GM18868 (cell line): ENCODE measurements at regions not wholly inside any gene's neighbourhood (a gene's known extent, or its start where the extent isn't known, plus 50 kb on each side); places are given as distances from the start of the nearest gene placed in this dataset.

ENCODE experiments used
- ATAC-seq: cut with Tn5 transposase; IDR thresholded peaks from one replicate; pipeline ENCODE4 v1.9.1; 2021; ENCODE audit warnings: mild to moderate bottlenecking, moderate library complexity; ENCODE audit not compliant: unreplicated experiment

DNA sequence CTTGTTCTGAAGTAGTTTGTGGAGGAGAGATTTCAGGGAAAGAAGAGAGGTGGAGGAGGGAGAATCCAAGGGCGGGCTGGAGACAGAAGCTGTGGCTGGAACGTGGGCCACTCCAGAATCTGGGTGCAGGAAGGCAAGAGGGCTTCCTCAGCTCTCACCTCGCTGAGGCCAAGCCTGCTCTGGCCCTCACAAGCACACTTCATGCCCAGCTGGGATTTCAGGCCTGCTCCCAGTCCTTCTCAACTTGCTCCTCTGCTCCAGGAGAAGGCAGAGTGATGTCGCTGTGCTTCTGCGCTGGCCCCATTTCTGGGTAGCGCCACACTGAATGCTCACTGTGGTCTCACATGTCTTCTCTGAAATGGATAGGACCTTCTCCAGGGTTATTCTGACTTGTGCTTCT lies 328.8 kb downstream of the FGF9 start:
- ATAC-seq, result no peak

DNA sequence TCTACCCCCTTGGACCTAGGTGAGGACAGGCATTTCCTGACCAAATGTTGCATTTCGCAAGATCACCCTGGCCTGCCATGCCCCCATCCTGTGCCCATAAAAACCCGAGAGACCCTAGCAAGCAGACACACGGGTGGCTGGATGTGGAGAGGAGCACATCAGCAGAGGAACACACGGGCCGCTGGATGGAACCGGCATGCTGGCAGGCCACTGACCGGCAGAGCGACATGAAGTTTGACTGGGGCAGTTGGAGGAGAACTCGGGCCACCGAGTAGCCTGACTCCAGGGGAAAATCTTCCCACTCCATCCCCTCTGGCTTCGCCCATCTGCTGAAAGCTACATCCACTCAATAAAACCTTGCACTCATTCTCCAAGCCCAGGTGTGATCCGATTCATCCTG lies 329.3 kb downstream of the FGF9 start:
- ATAC-seq, result no peak

DNA sequence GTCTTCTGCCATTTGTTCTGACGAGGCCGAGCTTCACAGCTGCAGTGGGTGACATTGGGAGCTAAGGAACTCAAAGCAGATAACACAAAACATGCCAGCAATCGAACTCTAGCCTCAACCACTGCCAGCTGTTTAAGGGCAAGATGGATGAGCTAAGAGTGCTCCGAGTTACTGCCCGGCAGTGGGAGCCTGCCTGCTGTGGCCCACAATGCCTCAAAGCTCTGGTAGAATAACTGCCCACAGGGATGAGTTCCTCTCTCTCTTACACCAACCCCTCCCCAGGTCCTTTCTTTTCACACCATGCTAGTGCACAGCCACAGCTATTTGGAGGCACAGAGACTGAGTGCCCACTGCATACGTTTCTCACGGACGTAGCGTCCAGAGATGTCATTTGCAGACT lies 330.5 kb downstream of the FGF9 start:
- ATAC-seq, result no peak

GRCh38 chr13:22002893-22003292 lies 332.0 kb downstream of the FGF9 start:
- no peak for ATAC-seq

DNA sequence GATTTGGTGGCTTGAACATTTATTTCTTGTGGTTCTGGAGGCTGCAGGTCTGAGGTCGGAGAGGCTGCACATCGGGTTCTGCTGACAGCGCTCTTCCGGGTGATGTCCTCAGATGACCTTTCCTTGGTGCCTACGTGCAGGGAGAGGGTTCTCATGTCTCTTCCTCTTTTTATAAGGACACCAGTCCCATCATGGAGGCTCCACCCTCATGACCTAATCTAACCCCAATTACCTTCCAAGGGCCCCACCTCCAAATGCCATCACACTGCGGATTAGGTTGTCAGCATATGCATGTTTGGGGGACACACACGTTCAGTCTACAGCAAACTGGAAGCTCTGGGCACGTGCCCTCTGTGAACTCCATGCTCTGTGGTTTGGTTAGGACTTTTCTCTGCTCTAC lies 338.6 kb downstream of the FGF9 start:
- ATAC-seq, result no peak

GRCh38 chr13:22009937-22010336 lies 339.1 kb downstream of the FGF9 start:
- ATAC-seq, result no peak

DNA sequence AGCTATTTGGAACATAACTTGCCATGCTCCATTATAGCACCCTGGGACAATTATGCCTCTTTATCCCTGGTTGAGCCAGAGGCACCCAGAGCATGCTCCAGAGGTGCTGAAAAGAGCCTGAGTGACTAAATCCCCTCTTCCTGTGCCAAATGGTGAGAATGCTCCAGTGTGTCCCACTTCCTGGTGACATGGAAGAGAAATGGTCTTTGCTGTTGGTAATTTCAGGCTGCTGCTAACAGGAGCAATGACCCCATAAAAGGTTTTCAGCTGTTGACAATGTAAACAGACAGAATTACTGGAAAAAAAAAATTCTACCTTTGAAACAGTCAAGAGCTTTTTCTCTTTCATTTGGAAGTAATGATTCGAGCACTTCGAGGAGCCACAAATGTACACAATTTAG lies 341.8 kb downstream of the FGF9 start:
- ATAC-seq, result no peak

GRCh38 chr13:22014469-22014868 lies 343.6 kb downstream of the FGF9 start:
- ATAC-seq, result no peak

GRCh38 chr13:22017226-22017625 lies 346.4 kb downstream of the FGF9 start:
- peak; percentile 91 for ATAC-seq

DNA sequence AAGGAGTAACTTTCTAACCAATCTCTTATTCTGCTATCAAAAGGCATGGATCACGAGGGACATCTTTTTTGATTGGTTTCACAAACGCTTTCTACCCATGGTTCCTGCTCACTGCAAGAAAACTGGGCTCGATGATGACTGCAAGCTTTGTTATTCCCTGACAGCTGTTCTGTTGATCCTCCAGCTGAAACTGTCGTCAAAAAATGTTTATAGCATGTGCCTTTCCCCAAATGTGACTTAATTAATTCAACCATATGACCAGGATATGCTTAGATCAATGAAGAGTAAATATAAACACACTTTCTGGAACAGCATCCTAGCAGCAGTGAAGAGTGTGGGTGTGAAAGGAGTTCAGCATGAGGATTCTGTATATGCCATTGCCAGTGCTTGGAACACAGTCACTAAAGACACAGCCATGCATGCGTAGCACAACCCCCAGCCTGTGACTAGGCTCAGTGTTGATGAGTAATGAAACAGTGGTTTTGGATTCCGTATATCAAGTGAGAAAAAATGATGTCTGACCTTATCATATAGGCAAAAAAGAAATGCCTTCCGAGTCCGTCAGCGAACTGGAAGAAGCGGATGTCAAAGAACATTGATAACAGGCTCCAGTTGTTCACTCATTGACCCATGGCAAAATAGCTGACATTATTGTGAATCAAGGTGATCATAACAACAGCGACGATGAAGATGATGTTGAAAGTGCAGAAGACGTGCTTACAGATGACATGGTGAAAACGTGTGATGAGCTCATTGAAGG lies 347.4 kb downstream of the FGF9 start:
- ATAC-seq, result no peak

DNA sequence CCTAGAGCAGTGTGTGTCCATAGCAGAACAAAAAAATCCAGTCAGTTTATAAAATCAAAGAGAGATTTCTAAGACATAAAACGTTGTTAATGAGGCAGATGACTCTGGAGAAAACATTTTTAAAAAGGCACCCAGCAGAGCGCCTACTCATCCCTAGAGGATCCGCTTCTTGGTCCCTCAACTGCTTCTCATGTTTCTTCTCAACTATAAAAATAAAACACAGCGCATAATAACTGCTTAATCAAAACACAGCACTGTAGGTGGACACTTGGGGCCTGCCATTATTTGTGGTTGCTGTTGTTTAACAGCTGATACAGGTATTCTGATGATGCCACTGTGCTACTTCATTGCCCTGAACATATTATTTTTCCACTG lies 347.9 kb downstream of the FGF9 start:
- ATAC-seq, result no peak

DNA sequence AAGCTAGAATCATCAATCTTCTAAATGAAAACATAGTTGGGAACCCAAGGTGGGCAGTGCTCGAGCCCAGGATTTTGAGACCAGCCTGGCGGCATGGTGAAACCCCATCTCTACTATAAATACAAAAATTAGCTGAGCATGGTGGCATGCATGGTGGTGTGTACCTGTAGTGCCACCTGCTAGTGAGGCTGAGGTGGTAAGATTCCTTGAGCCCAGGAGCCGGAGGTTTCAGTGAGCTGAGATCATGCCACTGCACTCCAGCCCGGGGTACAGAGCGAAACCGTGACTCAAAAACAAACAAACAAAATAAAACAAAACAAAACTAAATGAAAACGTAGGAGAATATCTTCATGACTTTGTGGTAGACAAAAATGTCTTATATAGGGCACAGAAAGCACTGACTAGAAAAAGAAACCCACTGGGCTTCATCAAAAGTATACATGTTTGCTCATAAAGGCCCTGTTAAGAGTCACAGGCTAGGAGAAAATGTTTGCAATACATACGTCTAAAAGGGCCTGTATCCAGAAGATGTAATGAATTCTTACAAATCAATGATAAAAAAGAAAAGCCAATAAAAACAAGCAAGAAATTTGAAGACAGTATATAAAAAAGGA lies 353.6 kb downstream of the FGF9 start:
- ATAC-seq, result no peak

GRCh38 chr13:22027566-22027965 lies 356.7 kb downstream of the FGF9 start:
- no peak for ATAC-seq

DNA sequence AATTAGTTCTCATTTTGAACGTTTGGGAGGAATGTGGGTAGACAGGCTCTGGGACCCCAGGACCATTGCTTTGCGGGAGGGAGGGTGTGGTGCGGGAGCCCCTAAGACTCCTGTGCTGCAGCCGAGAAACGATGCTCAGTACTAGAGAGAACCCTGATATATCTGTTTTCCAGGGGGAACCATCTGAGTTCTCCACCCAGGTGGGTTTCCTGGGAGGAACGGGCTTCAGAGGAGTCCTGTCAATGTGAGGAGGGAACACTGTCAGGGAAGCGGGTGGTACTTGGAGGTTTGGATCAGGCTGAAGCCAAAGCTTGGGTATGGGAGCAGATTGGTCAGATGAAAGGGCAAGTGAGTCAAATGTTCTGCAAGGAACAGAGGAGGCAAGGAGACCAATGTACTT lies 358.0 kb downstream of the FGF9 start:
- ATAC-seq, result no peak

- no peak for ATAC-seq
Observed at GRCh38 chr13:22030321-22030720, 359.4 kb downstream of the FGF9 start.

- no peak for ATAC-seq
Observed at GRCh38 chr13:22031702-22032286, 360.9 kb downstream of the FGF9 start.

DNA sequence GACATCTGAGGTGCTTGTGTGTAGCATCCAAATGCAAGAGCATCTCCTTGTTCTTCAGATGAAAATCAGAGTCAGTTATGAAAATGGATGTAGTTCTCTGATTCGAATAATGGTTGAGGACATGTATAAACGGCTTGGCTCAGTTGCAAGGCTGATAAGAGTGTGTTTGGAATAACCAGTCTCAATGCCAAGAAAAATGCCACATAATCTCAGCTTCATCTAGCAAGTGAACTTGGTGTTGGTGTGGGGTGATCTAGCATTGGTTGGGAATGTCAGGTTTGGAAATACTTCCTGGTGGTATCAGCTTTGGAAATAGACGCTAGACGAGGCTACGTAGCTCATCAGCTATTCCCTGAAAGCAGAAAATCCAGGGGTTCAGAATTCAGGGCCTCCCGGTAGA lies 362.0 kb downstream of the FGF9 start:
- ATAC-seq, result no peak

- no peak for ATAC-seq
Observed at GRCh38 chr13:22039961-22040360, 369.1 kb downstream of the FGF9 start.

GRCh38 chr13:22040810-22041364 lies 370.0 kb downstream of the FGF9 start:
- peak; percentile 70 for ATAC-seq

GRCh38 chr13:22041741-22042140 lies 370.9 kb downstream of the FGF9 start:
- no peak for ATAC-seq

DNA sequence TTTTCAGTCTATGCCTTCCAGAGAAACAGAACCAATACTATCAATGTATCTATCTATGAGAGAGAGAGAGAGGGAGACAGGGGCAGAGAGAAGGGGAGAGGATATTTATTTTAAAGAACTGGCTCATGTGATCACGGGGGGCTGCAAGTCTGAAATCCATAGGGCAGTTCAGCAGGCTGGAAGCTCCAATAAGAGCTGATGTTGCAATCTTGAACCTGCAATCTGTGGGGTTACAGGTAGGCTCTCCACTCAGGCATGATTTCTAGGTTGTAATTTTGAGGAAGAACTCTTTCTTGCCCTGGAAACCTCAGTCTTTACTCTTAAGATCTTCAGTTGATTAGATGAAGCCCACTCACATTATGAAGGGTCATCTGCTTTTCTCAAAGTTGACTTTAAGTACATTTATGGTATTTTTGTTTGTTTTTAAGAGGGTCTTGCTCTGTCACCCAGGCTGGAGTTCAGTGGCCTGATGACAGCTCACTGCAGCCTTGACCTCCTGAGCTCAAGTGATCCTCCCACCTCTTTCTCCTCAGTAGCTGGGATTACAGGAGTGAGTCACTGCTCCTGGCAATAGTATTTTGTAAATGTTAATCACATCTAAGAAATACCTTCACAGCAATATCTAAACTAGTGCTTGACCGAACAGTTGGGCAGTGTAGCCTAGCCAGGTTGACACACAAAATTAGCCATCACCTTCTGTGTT lies 376.4 kb downstream of the FGF9 start:
- ATAC-seq, result no peak

DNA sequence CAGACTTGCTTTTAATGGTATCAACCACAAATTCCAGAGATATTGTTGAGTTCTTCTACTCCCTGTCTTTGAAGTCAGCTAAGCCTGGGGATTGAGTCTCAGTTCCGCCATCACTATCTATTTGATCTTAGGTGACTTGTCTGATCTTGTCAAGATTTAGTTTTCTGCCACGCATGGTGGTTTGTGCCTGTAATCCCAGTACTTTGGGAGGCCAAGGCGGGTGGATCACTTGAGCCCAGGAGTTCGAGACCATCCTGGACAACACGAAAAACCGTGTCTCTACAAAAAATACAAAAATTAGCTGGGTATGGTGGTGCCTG lies 376.9 kb downstream of the FGF9 start:
- ATAC-seq, result no peak
